HG03045 (cell line): ENCODE measurements at regions not wholly inside any gene's neighbourhood (a gene's known extent, or its start where the extent isn't known, plus 50 kb on each side); places are given as distances from the start of the nearest gene placed in this dataset.

Experiments
- ATAC-seq: cut with Tn5 transposase; IDR thresholded peaks from one replicate; pipeline ENCODE4 v1.9.1; 2021; ENCODE audit warnings: mild to moderate bottlenecking, moderate library complexity; ENCODE audit not compliant: unreplicated experiment

DNA sequence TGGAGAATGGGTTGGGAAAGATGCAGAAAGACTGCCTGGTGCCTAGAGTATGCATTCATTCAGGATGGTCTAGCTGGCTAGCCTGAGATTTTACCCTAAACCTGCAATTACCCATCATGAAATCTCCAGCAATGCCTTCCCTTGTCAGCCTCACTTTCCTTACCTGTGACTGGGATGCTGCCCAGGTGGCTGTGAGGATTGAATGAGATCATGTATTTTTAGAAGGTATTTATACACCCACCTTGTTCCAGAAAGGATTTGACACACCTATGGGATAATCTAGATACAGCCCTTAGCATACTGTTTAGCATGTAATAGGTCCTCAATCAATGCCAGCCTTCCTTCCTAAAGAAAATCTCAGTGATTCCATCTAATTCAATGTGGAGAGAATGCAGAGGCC lies 561.4 kb downstream of the CDK5RAP2 start:
- no peak for ATAC-seq

DNA sequence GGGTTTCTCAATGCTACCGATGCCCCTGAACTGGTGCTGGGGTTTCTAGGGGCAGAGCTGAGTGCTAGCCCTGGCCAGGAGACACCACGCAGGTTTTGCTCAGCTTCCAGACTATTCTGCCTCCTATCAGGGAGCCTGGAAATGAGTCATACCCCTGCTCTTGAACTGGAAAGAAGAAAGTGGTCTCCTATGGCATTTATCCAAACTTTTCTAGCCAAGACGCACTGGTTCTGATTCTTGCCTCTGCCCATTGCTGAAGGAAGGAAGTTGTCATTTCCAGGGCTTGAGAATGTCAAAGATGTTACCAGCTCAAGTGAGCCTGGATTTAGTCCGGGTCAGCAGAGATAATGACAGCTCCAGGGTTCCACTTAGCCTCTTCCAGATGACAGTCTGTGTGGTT lies 561.9 kb downstream of the CDK5RAP2 start:
- ATAC-seq: no peak

DNA sequence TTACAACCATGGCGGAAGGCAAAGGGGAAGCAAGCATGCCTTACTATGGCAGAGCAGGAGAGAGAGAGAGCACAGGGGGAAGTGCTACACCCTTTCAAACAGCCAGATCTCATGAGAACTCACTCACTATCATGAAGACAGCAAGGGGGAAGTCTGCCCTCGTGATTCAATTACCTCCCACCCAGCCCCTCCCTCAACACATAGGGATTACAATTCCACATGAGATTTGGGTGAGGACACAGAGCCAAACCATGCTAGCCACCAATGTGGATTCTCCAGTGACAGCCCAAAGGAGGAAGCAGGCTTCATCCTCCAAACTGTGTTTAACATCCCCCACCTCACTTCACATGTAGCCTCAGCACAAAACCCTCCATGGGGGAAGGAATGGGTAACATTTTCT lies 563.7 kb downstream of the CDK5RAP2 start:
- no peak for ATAC-seq

DNA sequence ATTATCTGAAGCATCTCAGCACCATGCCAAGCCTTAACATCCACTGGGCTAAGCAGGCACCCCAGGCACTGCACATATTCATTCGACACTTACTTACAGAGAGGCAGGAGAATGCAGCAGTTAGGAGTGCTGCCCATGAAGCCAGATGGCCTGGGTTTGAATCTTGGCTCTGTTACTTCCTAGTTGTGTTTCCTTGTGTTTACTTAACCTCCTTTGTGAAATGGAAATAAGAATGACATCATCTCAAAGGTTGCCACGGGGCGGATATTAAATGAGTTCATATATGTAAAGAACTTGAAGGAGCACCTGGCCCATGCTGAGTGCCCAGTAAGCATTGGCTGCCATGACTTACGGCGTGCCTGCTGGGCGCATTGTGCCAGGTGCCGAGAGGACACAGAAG lies 565.2 kb downstream of the CDK5RAP2 start:
- no peak for ATAC-seq

DNA sequence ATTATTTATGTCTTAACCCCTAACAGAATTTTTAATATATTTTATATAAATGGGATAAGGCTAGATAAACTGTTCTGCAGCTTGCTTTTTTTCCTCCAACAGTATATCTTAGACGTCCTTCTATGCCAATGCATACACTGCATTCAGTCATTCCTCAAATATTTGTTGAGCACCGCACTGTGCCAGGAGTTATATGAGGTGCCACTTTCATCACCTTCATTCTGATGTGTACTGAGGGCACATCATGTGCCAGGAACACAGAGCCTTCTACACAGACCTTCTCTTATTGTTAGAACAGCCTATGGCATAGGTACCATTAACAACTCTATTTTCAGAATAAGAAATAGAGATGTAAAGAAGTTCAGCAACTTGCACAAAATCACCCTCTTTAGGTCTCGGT lies 570.1 kb downstream of the CDK5RAP2 start:
- no peak for ATAC-seq

DNA sequence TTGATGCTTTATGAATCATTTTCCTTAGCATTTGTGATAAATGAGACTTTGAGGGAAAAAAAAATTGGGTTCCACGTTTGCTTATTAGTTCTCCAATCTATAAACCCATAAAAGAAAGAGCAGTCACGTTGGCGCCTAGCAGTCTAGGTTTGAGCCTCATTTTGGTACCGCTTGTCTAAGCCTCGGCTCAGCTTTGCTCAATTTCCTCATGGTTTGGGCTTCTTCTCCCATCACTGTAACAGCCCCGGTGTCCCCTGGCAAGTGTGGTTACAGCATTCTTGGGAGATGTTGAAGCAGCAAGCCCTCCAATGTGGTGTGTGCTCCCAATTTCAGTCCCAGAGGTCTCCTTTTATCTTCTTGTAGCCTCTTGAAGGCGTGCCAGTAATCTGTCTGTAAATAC lies 578.4 kb downstream of the CDK5RAP2 start:
- no peak for ATAC-seq

DNA sequence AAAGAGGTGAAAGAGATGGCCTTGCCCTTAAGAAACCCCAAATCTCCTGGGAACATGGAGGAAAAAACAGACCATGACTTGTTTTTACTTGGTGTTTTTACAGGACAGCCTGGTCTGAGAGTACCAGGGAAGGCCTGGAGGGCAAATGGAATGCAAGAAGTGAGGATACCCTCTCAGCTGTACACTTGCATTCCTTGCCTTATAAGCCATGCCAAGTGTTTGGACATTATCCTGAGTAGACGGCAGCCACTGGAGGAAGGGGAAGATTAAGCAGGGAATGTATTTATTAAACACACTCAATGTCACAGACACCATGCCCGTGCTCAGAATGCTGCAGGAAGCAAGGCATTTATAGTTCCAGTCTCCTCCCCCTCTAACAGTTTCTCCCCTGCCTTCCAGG lies 581.4 kb downstream of the CDK5RAP2 start:
- ATAC-seq: no peak

DNA sequence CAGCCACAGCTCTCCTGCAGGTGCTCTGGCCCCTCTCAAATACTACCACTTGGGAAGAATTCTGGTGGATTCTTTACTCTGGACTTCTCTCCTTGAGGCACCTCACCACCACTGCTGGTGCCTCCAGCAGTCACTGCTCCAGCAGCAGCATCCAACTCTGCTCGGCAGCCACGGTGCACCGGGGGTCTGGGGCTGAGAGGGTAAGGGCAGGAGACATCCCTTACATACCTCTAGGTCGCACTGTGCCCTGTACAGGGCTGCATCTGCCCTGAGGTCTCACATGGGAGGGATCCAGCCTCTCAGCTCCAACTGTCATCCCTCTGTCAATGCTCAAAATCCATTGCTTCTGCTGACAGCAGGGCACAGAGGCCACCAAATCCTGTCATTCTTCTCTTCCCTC lies 588.2 kb downstream of the CDK5RAP2 start:
- no peak for ATAC-seq

DNA sequence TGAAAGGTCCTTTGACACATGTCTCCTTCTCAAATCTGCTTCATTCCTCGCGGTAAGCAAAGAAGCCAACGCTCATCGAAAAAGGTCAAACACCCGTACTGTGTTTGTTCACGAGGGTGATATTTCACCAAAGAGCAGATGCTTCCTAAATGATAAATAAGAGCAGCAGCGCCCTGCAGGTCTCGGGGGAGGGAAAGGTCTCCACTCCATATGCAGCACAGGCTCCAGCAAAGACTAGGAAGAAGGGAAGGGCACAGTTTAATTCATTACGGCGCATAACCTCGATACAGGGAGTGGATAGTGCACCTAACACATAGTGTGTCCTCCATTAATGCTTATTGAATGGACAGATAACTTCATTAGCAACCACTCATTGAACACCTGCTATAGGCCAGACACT lies 593.3 kb downstream of the CDK5RAP2 start:
- no peak for ATAC-seq

DNA sequence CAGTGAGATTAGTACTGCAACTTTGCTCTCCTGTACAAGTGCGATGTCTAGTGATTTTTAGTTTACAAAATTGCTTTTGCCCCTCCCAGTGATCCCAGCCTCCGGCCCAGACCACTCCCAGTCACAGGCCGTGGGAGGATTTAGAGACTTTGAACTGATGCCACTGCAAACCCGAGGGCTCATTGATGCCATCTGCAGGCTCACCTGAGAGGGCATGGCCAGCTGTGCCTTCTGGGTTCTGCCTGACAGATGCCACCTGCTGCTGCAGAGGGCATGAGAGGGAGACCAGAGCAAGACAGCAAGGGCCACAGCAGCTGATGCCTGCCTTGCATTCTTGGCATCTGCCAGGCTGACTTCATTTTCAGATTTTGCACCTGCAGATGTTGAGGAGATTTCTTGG lies 593.8 kb downstream of the CDK5RAP2 start:
- ATAC-seq: no peak

DNA sequence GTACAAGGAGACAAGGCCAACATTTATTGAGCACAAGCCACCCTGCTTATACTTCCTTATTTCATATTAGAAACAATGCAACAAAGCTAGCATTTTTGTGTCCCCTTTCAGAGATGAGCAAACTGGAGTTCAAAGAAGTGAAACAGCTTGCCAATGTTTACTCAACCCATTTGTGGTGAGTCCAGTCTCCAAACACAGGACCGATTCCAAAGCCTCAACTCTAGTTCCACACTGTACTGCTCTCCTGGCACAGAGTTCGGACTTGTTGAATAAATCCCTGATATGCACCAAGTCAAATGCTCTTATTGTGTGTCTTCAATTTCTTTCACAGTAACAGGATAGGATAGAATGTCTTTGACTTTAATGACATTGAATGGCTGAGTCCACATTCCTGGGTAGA lies 604.8 kb upstream of the BRINP1 start:
- no peak for ATAC-seq

DNA sequence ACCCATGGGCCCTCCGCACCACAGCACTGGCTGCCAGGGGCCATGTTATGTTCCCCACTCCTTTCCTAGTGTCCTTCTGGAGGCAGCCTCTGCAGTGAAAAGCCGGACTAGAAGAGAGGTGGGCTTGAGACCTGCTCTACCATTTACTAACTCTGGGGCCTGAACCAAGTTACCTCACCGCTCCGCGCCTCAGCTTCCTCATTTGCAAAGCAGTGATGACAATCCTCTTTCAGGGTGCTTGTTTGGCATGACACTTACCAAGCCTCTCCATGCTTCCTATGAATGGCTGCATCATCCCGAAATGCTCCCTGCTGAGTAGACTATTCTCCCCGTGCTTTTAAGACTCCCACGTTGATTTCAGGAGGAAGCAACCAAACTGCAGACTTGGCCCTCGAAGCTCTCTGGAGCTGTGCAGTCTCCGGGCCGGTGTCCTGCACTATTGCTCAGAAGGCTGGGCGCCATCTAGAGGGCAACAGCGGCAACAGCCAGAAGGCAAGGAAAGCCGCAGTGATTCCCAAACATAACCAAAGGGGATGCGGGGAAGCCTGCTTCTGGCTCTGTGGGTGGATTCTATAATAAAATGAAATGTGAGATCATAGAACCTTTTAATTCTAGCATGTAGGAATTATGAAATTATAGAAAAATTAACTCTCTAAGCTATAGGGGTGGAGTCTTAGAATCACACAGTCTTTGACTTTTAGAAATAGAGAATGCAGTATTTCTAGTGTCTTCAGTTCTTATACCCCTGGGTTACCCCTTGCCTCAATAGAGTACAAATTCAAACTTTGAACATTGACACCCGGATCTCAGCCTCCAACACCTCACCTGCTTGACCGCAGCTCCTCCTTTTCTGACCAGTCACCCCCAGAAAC lies 599.8 kb upstream of the BRINP1 start:
- ATAC-seq: peak; percentile 81

DNA sequence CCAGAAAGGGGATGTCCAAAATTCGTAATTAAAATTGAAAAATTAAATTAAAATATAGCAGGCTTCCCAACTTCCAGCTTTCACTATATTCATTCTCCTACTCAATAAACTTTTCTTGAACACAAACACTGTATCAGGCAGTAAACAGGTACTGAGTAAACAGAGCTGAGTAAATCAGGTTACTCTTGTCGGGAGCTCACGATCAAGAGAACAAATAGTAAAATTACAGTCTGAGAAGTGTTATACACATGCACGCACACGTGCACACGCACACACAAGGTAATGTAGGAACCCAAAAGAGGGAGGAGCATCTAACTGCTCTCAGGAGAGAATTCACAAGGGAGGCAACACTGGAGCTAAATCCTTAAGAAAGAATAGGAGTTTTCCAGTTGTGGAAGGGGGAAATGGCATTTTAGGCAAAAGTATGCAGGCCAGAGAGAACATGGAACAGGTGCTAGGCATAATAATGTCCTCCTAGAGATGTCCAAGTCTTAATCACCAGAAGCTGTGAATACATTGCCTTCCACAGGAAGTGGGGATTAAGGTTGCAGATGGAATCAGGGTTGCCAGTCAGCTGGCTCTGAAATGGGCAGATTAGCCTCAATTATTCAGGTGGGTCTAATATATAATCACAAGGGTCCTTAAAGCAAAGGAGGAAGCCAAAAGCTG lies 598.8 kb upstream of the BRINP1 start:
- ATAC-seq: no peak

DNA sequence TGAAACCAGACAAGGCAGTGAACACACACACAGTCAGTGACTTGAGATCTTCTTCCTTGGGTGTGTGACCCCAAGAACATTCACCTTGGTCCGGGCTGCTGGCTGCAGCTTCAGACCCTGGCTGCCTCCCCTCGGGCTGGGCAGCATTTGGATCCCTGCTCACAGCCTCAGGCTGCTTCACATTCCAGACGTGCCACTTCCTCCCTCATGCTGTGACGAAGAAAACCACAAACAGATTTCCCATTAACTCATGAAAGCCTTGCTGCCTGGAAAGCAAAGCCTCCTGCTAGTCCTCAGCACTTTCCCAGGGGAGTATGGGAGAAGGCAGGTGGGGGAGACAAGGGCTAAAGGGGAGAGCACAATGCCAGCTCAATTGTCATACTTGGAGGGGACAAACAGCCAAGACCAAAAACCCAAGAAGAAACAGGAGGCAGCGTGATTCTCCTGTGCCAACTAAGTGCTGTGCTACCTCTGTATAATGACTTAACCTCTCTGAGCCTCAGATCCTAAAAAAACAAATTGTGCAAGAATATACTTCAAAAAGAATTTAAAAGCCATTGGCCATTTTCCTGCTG lies 594.6 kb upstream of the BRINP1 start:
- no peak for ATAC-seq

DNA sequence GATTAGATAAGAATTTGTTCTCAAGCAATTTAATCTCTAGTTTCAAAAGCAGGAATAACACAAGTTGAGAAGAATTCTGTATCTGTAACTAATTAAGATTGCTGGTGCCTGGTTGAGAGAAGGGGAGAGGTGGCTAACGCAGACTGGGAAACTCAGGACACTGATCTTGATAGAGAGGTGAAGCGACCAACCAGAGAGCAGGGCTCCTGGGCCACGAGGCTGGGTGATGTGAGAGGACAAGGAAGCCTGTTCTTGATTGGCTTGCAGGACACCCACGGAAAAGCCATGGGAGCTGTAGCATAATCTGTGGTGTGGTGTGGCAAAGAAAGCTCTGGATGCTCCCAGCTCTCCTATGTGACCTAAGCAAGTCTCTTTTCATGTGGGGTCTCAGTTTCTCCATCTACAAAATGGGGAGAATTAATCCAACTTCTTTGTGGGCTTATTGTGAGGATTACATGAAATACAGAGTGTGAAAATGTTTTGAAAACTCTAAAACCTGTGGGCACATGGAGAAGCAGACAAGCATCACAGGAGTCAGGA lies 594.1 kb upstream of the BRINP1 start:
- ATAC-seq: no peak

DNA sequence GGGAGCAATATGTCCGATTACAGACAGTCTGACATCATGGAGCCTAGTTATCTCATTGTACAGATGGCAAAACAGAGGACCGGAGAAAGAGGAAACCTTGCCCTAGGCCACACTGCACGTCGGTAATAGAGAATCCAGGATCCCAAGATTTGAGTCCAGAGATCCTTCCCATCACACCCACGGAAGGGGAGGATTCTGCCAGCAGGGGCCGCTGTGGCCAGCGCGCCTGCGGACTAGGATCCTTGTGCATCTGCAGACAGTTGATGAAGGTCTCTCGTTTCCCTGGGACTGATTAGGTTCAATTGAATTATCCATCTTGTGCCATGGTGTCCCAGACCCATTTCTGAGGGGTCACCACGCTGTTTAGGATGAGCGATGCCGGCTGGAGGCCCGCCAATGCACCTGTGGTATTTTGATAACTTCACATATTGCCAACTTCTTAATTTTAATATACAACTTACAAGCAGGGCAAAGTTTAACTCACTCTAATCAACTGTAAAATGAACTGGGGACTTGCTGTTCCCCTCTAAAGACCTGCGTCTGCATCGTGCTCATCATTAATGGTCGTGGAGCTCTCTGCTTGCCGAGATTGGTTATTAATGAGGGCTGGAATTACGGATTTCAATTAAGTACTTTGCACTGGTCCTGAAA lies 592.7 kb upstream of the BRINP1 start:
- ATAC-seq: no peak

DNA sequence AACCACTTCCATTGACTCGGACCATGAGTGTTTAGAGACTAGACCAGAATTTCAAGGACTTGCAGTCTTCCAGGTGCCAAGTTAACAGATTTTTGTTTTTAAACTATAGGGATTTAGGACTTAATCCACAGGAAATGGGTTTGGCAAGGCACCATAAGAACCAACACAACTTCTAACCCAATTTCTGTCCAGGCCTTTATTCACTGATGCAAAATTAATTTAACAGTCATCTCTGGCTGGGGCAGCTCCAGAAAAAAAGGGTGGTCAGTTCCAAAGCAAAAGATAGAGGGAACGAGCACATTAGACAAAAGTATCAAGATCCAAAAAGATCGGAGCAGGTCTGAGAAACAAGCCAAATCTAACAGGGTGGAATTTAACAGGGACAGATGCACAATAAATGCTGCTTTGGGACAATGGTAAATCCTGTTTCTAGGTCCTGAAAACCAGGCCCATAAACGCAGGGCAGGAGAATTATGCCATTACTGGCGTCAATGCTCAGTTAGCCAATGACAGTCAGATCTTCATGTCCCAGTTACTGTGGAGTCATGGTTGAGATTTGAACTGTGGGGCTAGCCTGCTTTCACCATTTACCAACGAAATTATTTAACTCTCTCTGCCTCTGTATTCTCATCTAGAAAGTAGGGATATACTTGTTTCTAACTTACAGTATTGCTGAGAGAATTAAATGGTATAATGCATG lies 590.8 kb upstream of the BRINP1 start:
- ATAC-seq: no peak

DNA sequence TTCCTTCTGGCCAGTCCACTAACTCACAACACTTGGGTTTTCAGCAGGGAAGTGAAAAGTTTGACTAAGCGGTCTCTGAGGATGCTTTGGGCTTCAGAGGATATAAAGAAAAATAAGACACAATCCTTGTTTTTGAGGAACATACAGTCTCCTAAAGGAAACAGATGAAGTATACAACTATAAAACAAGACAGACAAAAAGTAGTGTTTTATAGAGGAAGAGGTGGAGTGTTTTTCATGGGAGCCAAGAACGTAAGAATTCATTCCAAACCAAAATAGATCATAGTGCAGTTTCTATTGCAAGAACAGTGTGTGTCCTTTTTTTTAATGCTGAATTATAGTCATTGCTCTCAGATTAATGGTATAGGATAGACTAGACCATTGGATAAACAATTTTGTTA lies 586.9 kb upstream of the BRINP1 start:
- no peak for ATAC-seq

DNA sequence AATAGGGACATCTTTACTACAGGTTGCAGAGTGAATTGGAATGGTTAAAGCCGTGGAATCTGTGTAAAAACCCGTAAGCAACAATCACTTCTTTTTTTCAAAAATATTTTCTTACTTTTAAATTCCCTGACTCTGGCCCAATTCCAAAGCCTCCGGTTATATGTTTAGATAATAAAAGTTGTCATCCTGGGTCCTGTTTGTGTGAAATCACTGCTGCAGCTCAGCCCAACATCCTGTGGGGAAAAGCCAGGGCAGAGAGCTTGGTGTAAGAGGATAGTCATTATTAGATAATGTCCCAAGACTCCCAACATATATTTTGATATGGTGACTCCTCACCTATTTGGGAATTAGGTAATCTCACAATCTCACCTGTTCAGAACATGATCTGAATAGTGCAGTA lies 586.0 kb upstream of the BRINP1 start:
- no peak for ATAC-seq

DNA sequence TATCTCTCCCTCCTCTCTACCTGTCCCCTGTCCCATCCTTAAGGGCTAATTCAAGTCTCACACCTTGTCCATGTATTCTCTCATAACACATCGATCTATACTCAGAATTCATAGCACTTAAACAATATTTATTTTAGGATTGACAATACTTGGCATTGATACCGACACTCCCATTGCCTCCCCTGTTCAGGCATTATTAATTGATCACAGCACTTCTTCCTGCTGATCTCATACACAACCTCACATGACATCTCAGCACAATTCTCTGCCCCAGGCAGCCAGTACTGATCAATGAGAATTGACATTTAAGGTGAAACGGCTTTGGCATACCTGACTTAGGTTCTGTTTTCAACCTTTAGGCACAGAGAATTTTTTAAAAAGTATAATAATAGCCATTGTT lies 582.4 kb upstream of the BRINP1 start:
- ATAC-seq: no peak

DNA sequence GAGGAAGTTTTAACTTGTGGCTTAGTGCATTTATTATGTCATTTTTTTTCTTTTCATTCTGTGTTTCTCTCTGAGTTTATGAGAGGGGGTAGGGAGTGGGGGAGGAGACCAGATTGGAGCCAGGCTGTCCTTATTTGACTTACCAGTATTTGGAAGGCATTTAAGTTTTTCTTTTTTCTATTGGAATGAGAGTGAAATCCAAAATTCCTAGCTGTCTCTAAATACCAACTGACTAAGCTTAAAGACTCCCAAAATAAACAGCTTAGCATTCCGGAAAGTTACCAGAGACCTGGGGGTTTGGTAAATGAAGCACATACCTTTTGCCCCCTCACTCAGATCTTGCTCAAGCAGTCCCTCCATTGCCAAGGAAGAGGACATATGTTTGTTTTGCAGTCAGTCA lies 581.9 kb upstream of the BRINP1 start:
- no peak for ATAC-seq
